H1 (cell line): ENCODE measurements at regions not wholly inside any gene's neighbourhood (a gene's known extent, or its start where the extent isn't known, plus 50 kb on each side); places are given as distances from the start of the nearest gene placed in this dataset.
A peak's percentile ranks its signal among the peaks of the same experiment; 100 is the strongest.

Source experiments
- CTCF ChIA-PET: fragments of 300-600 bp; sonication (Branson Sonifier 250); formaldehyde crosslinking; loops from one replicate; lab custom pipeline; 2021; ENCODE audit not compliant: partially characterized antibody; lab: Charles Lee
- POLR2A ChIA-PET: fragments of 300-600 bp; sonication (Branson Sonifier 250); formaldehyde crosslinking; loops from one replicate; lab custom pipeline; 2021; ENCODE audit warnings: inconsistent platforms; ENCODE audit not compliant: partially characterized antibody; lab: Charles Lee
- DNase-seq, 2 experiments: peaks; one replicate each; pipeline versions ENCODE4 v3.0.0 to v3.0.0-alpha.2; 2010 to 2022; ENCODE audit warnings: low spot score in 2 of 2, low read depth in 1 of 2, mixed read lengths in 1 of 2
- FAIRE-seq: peaks from 2 replicates; lab custom pipeline; 2011; peaks lifted over from hg19 to GRCh38; lab: Jason Lieb, UNC
- H2AFZ ChIP-seq: 2 replicates; pipeline ENCODE4 v1.8.1; 2012; ENCODE audit warnings: low read length, inconsistent platforms
- H2AK5ac ChIP-seq: 2 replicates; pipeline ENCODE4 v1.6.1; 2013; ENCODE audit warnings: low read depth, low read length
- H2BK120ac ChIP-seq: replicated peaks from 2 replicates; pipeline ENCODE3; 2013; ENCODE audit warnings: low read depth, low read length, inconsistent platforms
- H2BK12ac ChIP-seq: 2 replicates; pipeline ENCODE4 v1.6.1; 2013; ENCODE audit warnings: low read depth, low read length
- H2BK15ac ChIP-seq: 2 replicates; pipeline ENCODE4 v1.6.1; 2013; ENCODE audit warnings: low read length
- H2BK20ac ChIP-seq: 2 replicates; pipeline ENCODE4 v1.6.1; 2013; ENCODE audit warnings: low read length
- H2BK5ac ChIP-seq: 2 replicates; pipeline ENCODE4 v1.6.1; 2013; ENCODE audit warnings: low read depth, low read length
- H3K14ac ChIP-seq: 2 replicates; pipeline ENCODE4 v1.6.1; 2013; ENCODE audit warnings: inconsistent platforms; ENCODE audit not compliant: insufficient read length
- H3K18ac ChIP-seq: 2 replicates; pipeline ENCODE4 v1.6.1; 2013; ENCODE audit warnings: low read length; ENCODE audit errors: extremely low read depth
- H3K23ac ChIP-seq: 2 replicates; pipeline ENCODE4 v1.6.1; 2013; ENCODE audit warnings: inconsistent platforms; ENCODE audit not compliant: insufficient read length
- H3K23me2 ChIP-seq: 2 replicates; pipeline ENCODE4 v1.6.1; 2013; ENCODE audit warnings: low read depth, low read length
- H3K27ac ChIP-seq: 2 replicates; pipeline ENCODE4 v1.6.1; 2011; ENCODE audit warnings: low read depth, low read length, inconsistent platforms
- H3K27me3 ChIP-seq, 4 experiments: replicated peaks in 1 of 4; 1 replicate in 1 of 4; 2 replicates in 3 of 4; pipeline versions ENCODE4 v1.6.1 to v1.8.1; 2011 to 2013; ENCODE audit warnings: low read length in 3 of 4, mild to moderate bottlenecking in 3 of 4, inconsistent platforms in 2 of 4, mixed read lengths in 2 of 4, moderate library complexity in 1 of 4; ENCODE audit not compliant: control insufficient read depth in 3 of 4, insufficient read depth in 3 of 4; ENCODE audit errors: extremely low read depth in 1 of 4
- H3K36me3 ChIP-seq, 4 experiments: 2 replicates each; pipeline versions ENCODE4 v1.6.1 to v1.8.1; 2011 to 2013; ENCODE audit warnings: mild to moderate bottlenecking in 4 of 4, low read length in 3 of 4, moderate library complexity in 2 of 4, control low read depth in 1 of 4, inconsistent platforms in 1 of 4; ENCODE audit not compliant: insufficient read depth in 4 of 4, control insufficient read depth in 2 of 4
- H3K4ac ChIP-seq: replicated peaks from 2 replicates; pipeline ENCODE3; 2013; ENCODE audit warnings: low read length, low read depth, mixed read lengths, inconsistent platforms; ENCODE audit not compliant: insufficient read length
- H3K4me1 ChIP-seq, 4 experiments: replicated peaks in 1 of 4; 1 replicate in 1 of 4; 2 replicates in 3 of 4; pipeline versions ENCODE4 v1.6.1 to v1.8.1; 2011 to 2013; ENCODE audit warnings: low read length in 3 of 4, inconsistent platforms in 2 of 4, mixed read lengths in 1 of 4; ENCODE audit not compliant: insufficient read depth in 4 of 4, control insufficient read depth in 3 of 4
- H3K4me2 ChIP-seq, 2 experiments: 2 replicates each; pipeline versions ENCODE4 v1.6.1 to v1.8.1; 2011 to 2013; ENCODE audit warnings: low read depth in 2 of 2, low read length in 2 of 2, control low read depth in 1 of 2, inconsistent platforms in 1 of 2, mild to moderate bottlenecking in 1 of 2; ENCODE audit not compliant: insufficient read depth in 1 of 2
- H3K4me3 ChIP-seq, 4 experiments: fragments of 200-600, 300-600 bp in 1 of 4; sonication (generic), shearing (Covaris generic), sonication (Bioruptor Twin) in 1 of 4; 2 replicates each; pipeline versions ENCODE4 v1.5.1 to v1.8.1; 2011 to 2016; ENCODE audit warnings: low read length in 4 of 4, low read depth in 3 of 4, control low read depth in 2 of 4, inconsistent platforms in 2 of 4, mild to moderate bottlenecking in 2 of 4, mixed read lengths in 1 of 4, moderate library complexity in 1 of 4; ENCODE audit not compliant: insufficient read depth in 2 of 4; ENCODE audit errors: extremely low read depth in 1 of 4
- H3K56ac ChIP-seq: replicated peaks from 2 replicates; pipeline ENCODE3; 2013; ENCODE audit warnings: low read depth, mild to moderate bottlenecking, mixed read lengths, low read length, inconsistent platforms; ENCODE audit not compliant: insufficient read length
- H3K79me1 ChIP-seq: 2 replicates; pipeline ENCODE4 v1.6.1; 2013; ENCODE audit warnings: low read depth, low read length, control low read depth
- H3K79me2 ChIP-seq, 2 experiments: 2 replicates each; pipeline versions ENCODE4 v1.6.1 to v1.8.1; 2012 to 2013; ENCODE audit warnings: low read length in 2 of 2, mild to moderate bottlenecking in 2 of 2, inconsistent platforms in 1 of 2; ENCODE audit not compliant: insufficient read depth in 2 of 2, control insufficient read depth in 1 of 2
- H3K9ac ChIP-seq, 4 experiments: replicated peaks in 1 of 4; 1 replicate in 1 of 4; 2 replicates in 3 of 4; pipeline versions ENCODE4 v1.6.1 to v1.8.1; 2011 to 2013; ENCODE audit warnings: low read depth in 3 of 4, low read length in 3 of 4, control low read depth in 2 of 4, mild to moderate bottlenecking in 2 of 4, moderate library complexity in 2 of 4, inconsistent platforms in 1 of 4; ENCODE audit errors: extremely low read depth in 1 of 4
- H3K9me3 ChIP-seq, 2 experiments: 2 replicates each; pipeline versions ENCODE4 v1.6.1 to v1.8.1; 2012 to 2013; ENCODE audit warnings: mild to moderate bottlenecking in 2 of 2, moderate library complexity in 2 of 2, control low read depth in 1 of 2, inconsistent platforms in 1 of 2, low read depth in 1 of 2, low read length in 1 of 2, mixed read lengths in 1 of 2; ENCODE audit not compliant: insufficient read depth in 2 of 2
- H4K20me1 ChIP-seq, 2 experiments: replicated peaks in 1 of 2; 2 replicates each; pipeline versions ENCODE3 to v1.8.1; 2011 to 2013; ENCODE audit warnings: inconsistent platforms in 2 of 2, low read length in 2 of 2, mild to moderate bottlenecking in 1 of 2; ENCODE audit not compliant: insufficient read depth in 2 of 2, control insufficient read depth in 1 of 2
- H4K5ac ChIP-seq: 2 replicates; pipeline ENCODE4 v1.6.1; 2013; ENCODE audit warnings: low read length, low read depth, mixed read lengths, inconsistent platforms; ENCODE audit not compliant: insufficient read length
- H4K8ac ChIP-seq: 2 replicates; pipeline ENCODE4 v1.8.0; 2013; ENCODE audit warnings: mild to moderate bottlenecking, moderate library complexity, low read length, inconsistent platforms; ENCODE audit not compliant: insufficient read depth; ENCODE audit errors: extremely low read depth
- H4K91ac ChIP-seq: replicated peaks from 2 replicates; pipeline ENCODE3; 2013; ENCODE audit warnings: low read length, mixed read lengths, inconsistent platforms; ENCODE audit not compliant: insufficient read length
- CBX5 ChIP-seq: fragments of 300-800, 300-1000 bp; sonication (generic); IDR thresholded peaks from 2 replicates; pipeline ENCODE4 v1.7.1; 2016; ENCODE audit warnings: antibody characterized with exemption, low read length, low read depth
- CHD2 ChIP-seq: IDR thresholded peaks from 2 replicates; pipeline ENCODE4 v1.6.1; 2012; ENCODE audit warnings: low read length, improper control_type of control experiment
- EZH2 ChIP-seq: fragments of 200-600 bp; sonication (generic); IDR thresholded peaks from 2 replicates; pipeline ENCODE4 v1.7.1; 2012; ENCODE audit warnings: low read depth, mild to moderate bottlenecking, moderate library complexity, low read length, inconsistent platforms; ENCODE audit not compliant: severe bottlenecking
- POLR2AphosphoS5 ChIP-seq: IDR thresholded peaks from 2 replicates; pipeline ENCODE4 v1.6.1; 2011; ENCODE audit warnings: low read depth, low read length
- POU5F1 ChIP-seq: IDR thresholded peaks from 2 replicates; pipeline ENCODE4 v1.6.1; 2011; ENCODE audit warnings: low read depth, mild to moderate bottlenecking, low read length, moderate library complexity
- RAD21 ChIP-seq, 2 experiments: IDR thresholded peaks in 1 of 2; conservative IDR thresholded peaks in 1 of 2; 2 replicates each; pipeline ENCODE4 v1.6.1; 2011; ENCODE audit warnings: low read depth in 2 of 2, low read length in 2 of 2, improper control_type of control experiment in 1 of 2, inconsistent platforms in 1 of 2, mild to moderate bottlenecking in 1 of 2, moderate library complexity in 1 of 2
- SIX5 ChIP-seq: IDR thresholded peaks from 2 replicates; pipeline ENCODE4 v1.6.1; 2011; ENCODE audit warnings: mild to moderate bottlenecking, low read depth, low read length
- SP1 ChIP-seq: IDR thresholded peaks from 2 replicates; pipeline ENCODE4 v1.6.1; 2011; ENCODE audit warnings: low read depth, low read length
- TAF1 ChIP-seq: IDR thresholded peaks from 2 replicates; pipeline ENCODE4 v1.6.1; 2011; ENCODE audit warnings: mild to moderate bottlenecking, low read depth, low read length
- TAF7 ChIP-seq: optimal IDR thresholded peaks from 2 replicates; pipeline ENCODE3; 2011; ENCODE audit warnings: low read depth, mild to moderate bottlenecking, inconsistent platforms, low read length, moderate library complexity, borderline replicate concordance
- USF2 ChIP-seq: IDR thresholded peaks from 2 replicates; pipeline ENCODE4 v1.6.1; 2011; ENCODE audit warnings: low read length, improper control_type of control experiment
- WGBS, 2 experiments: shearing (Covaris generic) in 1 of 2; methylation state at CpG; one replicate each; pipeline versions ENCODE4 v1.1.6 to v1.1.7; 2013 to 2015; ENCODE audit warnings: low lambda C conversion rate in 2 of 2, mixed read lengths in 2 of 2, inconsistent platforms in 1 of 2, low coverage in 1 of 2, missing lambda C conversion rate in 1 of 2; ENCODE audit not compliant: insufficient replicate concordance in 2 of 2, insufficient coverage in 1 of 2, insufficient read length in 1 of 2; ENCODE audit errors: extremely low coverage in 1 of 2, missing lambda C conversion rate in 1 of 2; 5-methylcytosine and 5-hydroxymethylcytosine counted together

GRCh38 chr4:128648021-128648420, 161.5 kb upstream of the JADE1 start:
- no peak overlapping the region for H4K8ac ChIP-seq
- WGBS, 2 experiments: 100% methylated on average over 1 of the region's 1 CpG; no CpG with 5 or more reads in 1 of the 2 experiments
- no peaks in the 10 kb centered on the region for H3K79me2 ChIP-seq
- H2BK12ac ChIP-seq: peak overlapping the region; percentile 98; the same call in 1 of the 2 replicates
- H3K9me3 ChIP-seq: peaks cover 0 to 11% of the 10 kb centered on the region in 2 experiments; a peak in 2 of 4 replicates
- 0 out of 2 replicates have a peak overlapping the region, but pooled peaks have one; percentile 73 for H2AFZ ChIP-seq
- no peak overlapping the region for H3K9ac ChIP-seq
- no peak overlapping the region for H2BK15ac ChIP-seq
- H3K23me2 ChIP-seq: no peaks in the 10 kb centered on the region
- H2BK120ac ChIP-seq: peak overlapping the region; percentile 99
- peak overlapping the region; percentile 89; the same call in 1 of the 2 replicates for H2BK5ac ChIP-seq
- ChIA-PET CTCF (interaction anchor here (0.6 to 1.0 kb wide), 4 partner anchors 15 to 154 kb away, joined by 3 to 5 read pairs (median 3); no protein-coding TSS in a partner anchor), POLR2A (interaction anchor here (0.8 to 1.1 kb wide), 2 partner anchors 164 to 212 kb away, joined by 3 to 4 read pairs; no protein-coding TSS in a partner anchor)
- FAIRE-seq (no peak), DNase-seq (peak in 1 of 2 experiments; percentile 37)
- peak overlapping the region; percentile 99; the same call in 1 of the 2 replicates for H2AK5ac ChIP-seq
- H3K56ac ChIP-seq: no peak overlapping the region
- TF ChIP-seq TAF1 (no peak), TAF7 (no peak), RAD21 (IDR thresholded peaks at IDR 0.05 in 1 of 2, conservative IDR thresholded peaks at IDR 0.05 in 1 of 2; ENCODE audit: low read depth in 2 of 2, low read length in 2 of 2) (no peak), SP1 (no peak), CHD2 (no peak), POLR2AphosphoS5 (no peak), CBX5 (no peak), SIX5 (no peak), USF2 (no peak), EZH2 (no peak), POU5F1 (no peak)
- no peak overlapping the region for H3K27ac ChIP-seq
- no peaks in the 10 kb centered on the region for H3K27me3 ChIP-seq
- no peaks in the 10 kb centered on the region; the same call in 1 of the 2 replicates for H3K79me1 ChIP-seq
- H3K4me2 ChIP-seq: no peak overlapping the region
- peaks cover 0 to 4% (median 1%) of the 10 kb centered on the region in 4 experiments; a peak in 3 of 7 replicates for H3K4me1 ChIP-seq
- no peaks in the 10 kb centered on the region for H4K20me1 ChIP-seq
- H4K91ac ChIP-seq: peak overlapping the region; percentile 99
- no peak overlapping the region for H3K4me3 ChIP-seq
- no peak overlapping the region for H3K23ac ChIP-seq
- peak overlapping the region; percentile 99; the same call in 1 of the 2 replicates for H2BK20ac ChIP-seq
- no peak overlapping the region for H3K14ac ChIP-seq
- H3K36me3 ChIP-seq: no peaks in the 10 kb centered on the region
- peak overlapping the region; percentile 62 for H3K4ac ChIP-seq
- H4K5ac ChIP-seq: no peak overlapping the region
- peak overlapping the region; percentile 75 for H3K18ac ChIP-seq
